ENCODE measurements at regions not wholly inside any gene's neighbourhood (a gene's known extent, or its start where the extent isn't known, plus 50 kb on each side); places are given as distances from the start of the nearest gene placed in this dataset.

- ATAC-seq (ENCODE audit: low read depth), result no peak
- H3K9me1 ChIP-seq (ENCODE audit: insufficient read depth, low read length), result no peaks in the 10 kb centered on the region
- no peak overlapping the region for H3K14ac ChIP-seq (replicated peaks; ENCODE audit: low read depth, low read length)
- no peak overlapping the region for H2AK5ac ChIP-seq (ENCODE audit: low read depth, low read length)
- TF ChIP-seq NFE2L2 (IDR thresholded peaks at IDR 0.05; ENCODE audit: low read depth, low read length) (no peak), MXI1 (IDR thresholded peaks at IDR 0.05; ENCODE audit: borderline replicate concordance, low read depth, low read length) (no peak), RAD21 (IDR thresholded peaks at IDR 0.05; ENCODE audit: low read length) (no peak), SMC3 (IDR thresholded peaks at IDR 0.05; ENCODE audit: low read depth, low read length) (no peak), RCOR1 (IDR thresholded peaks at IDR 0.05; ENCODE audit: insufficient replicate concordance, low read length) (no peak), FOS (IDR thresholded peaks at IDR 0.05; ENCODE audit: low read depth, low read length) (no peak), BHLHE40 (IDR thresholded peaks at IDR 0.05; ENCODE audit: low read depth, low read length) (no peak), ELK1 (IDR thresholded peaks at IDR 0.05; ENCODE audit: borderline replicate concordance, low read depth, low read length) (no peak), POLR2A (IDR thresholded peaks at IDR 0.05; ENCODE audit: low read depth, low read length) (no peak), CHD1 (IDR thresholded peaks at IDR 0.05; ENCODE audit: low read depth, low read length) (no peak), CEBPB (IDR thresholded peaks at IDR 0.05; ENCODE audit: low read depth, low read length) (no peak)
- H3K27ac ChIP-seq (ENCODE audit: insufficient read depth, low read length), result no peak overlapping the region
- no peak overlapping the region for H4K8ac ChIP-seq (ENCODE audit: low read depth in 2 of 2, low read length in 2 of 2)
- no peak overlapping the region for H3K23ac ChIP-seq (ENCODE audit: low read depth, low read length)
- no peak overlapping the region for H3K9ac ChIP-seq (ENCODE audit: low read depth, low read length)
- H4K5ac ChIP-seq (ENCODE audit: low read depth, low read length), result no peak overlapping the region
- H3K56ac ChIP-seq (ENCODE audit: extremely low read depth, insufficient read depth, low read length), result no peak overlapping the region
- H3K4ac ChIP-seq (ENCODE audit: low read depth, low read length), result no peak overlapping the region
- H3K18ac ChIP-seq (ENCODE audit: low read depth, low read length), result no peak overlapping the region
- no peak overlapping the region for H2AFZ ChIP-seq (replicated peaks; ENCODE audit: low read length, poor library complexity)
- no peak overlapping the region for H2BK15ac ChIP-seq (ENCODE audit: low read depth, low read length)
- ChIA-PET CTCF (no interaction called here), POLR2A (ENCODE audit: unreplicated experiment) (no interaction called here)
- no peaks in the 10 kb centered on the region for H3K9me3 ChIP-seq (ENCODE audit: control insufficient read depth, insufficient read depth, low read length)
- in situ Hi-C loops (cut with MboI; ENCODE audit: low sequenced_read_pairs) (no loop called here), dilution Hi-C loops (cut with HindIII; ENCODE audit: low sequenced_read_pairs, unreplicated experiment) (no loop called here), intact Hi-C loops (cut with micrococcal nuclease) (no loop called here)
- H3K4me1 ChIP-seq (ENCODE audit: control insufficient read depth, insufficient read depth, low read length), result no peaks in the 10 kb centered on the region
- H3K4me3 ChIP-seq (ENCODE audit: insufficient read depth, low read depth, low read length), result no peak overlapping the region
- no peaks in the 10 kb centered on the region for H3K79me1 ChIP-seq (ENCODE audit: low read depth in 1 of 2, low read length in 2 of 2)
- no peaks in the 10 kb centered on the region for H3K36me3 ChIP-seq (ENCODE audit: control insufficient read depth, insufficient read depth, low read length)
- H2BK20ac ChIP-seq (ENCODE audit: low read depth, low read length), result no peak overlapping the region
- H3K27me3 ChIP-seq (ENCODE audit: control insufficient read depth, insufficient read depth, low read length), result no peaks in the 10 kb centered on the region
- H2BK120ac ChIP-seq (ENCODE audit: low read depth, low read length), result no peak overlapping the region
- BruUV-seq (replicated peaks), result no TSS peak
- no CpG with 5 or more reads among the region's 1 CpG for WGBS, 2 experiments (ENCODE audit: extremely low coverage in 2 of 2, insufficient read length in 1 of 2)
- H2BK5ac ChIP-seq (ENCODE audit: low read depth, low read length, poor library complexity, severe bottlenecking), result no peak overlapping the region
- H4K91ac ChIP-seq (ENCODE audit: insufficient read depth, low read depth, low read length), result no peak overlapping the region
- H3K4me2 ChIP-seq (ENCODE audit: low read depth, low read length), result no peak overlapping the region
- no peak for DNase-seq
- H2AK9ac ChIP-seq (replicated peaks; ENCODE audit: low read depth, low read length, poor library complexity), result no peak overlapping the region
- no peaks in the 10 kb centered on the region for H4K20me1 ChIP-seq (ENCODE audit: insufficient read depth, low read length)
Measured at GRCh38 chr2:161552015-161552414, 72.2 kb upstream of the SLC4A10 start.
